GM12864 (cell line): ENCODE measurements at regions not wholly inside any gene's neighbourhood (a gene's known extent, or its start where the extent isn't known, plus 50 kb on each side); places are given as distances from the start of the nearest gene placed in this dataset.

Experiments
- DNase-seq: peaks from one replicate; pipeline ENCODE4 v3.0.0-alpha.2; 2011; ENCODE audit warnings: low read depth
- H3K4me3 ChIP-seq: 2 replicates; pipeline ENCODE4 v1.5.1; 2011; ENCODE audit warnings: mild to moderate bottlenecking, low read depth, low read length, control low read depth
- TF ChIP-seq, protein P1 (sequence below): IDR thresholded peaks from 2 replicates; pipeline ENCODE4 v1.5.1; 2011; ENCODE audit warnings: low read depth, mild to moderate bottlenecking, moderate library complexity, low read length, control low read depth, inconsistent platforms; ENCODE audit errors: missing control alignments

DNA sequence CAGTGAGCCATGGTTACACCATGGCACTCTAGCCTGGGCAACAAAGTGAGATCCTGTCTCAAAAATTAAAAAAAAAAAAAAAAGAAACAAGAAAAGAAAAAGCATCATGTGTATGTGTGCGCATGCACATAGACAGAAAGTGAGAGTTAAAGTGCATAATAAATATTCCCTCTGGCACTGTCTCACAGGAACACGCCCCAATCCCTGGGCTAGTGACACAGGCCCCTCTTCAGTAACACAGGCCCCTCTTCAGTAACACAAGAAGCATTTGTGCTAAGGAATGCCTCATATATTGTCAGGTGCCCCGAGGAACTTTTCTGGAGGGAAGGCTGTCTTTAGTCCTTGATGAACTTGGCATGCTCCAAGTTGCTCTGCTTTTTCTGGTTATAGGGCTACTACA, 57.5 kb downstream of the RPL27A start:
- no peak for DNase-seq
- TF ChIP-seq, protein P1, sequence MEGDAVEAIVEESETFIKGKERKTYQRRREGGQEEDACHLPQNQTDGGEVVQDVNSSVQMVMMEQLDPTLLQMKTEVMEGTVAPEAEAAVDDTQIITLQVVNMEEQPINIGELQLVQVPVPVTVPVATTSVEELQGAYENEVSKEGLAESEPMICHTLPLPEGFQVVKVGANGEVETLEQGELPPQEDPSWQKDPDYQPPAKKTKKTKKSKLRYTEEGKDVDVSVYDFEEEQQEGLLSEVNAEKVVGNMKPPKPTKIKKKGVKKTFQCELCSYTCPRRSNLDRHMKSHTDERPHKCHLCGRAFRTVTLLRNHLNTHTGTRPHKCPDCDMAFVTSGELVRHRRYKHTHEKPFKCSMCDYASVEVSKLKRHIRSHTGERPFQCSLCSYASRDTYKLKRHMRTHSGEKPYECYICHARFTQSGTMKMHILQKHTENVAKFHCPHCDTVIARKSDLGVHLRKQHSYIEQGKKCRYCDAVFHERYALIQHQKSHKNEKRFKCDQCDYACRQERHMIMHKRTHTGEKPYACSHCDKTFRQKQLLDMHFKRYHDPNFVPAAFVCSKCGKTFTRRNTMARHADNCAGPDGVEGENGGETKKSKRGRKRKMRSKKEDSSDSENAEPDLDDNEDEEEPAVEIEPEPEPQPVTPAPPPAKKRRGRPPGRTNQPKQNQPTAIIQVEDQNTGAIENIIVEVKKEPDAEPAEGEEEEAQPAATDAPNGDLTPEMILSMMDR: no peak
- H3K4me3 ChIP-seq: no peak overlapping the region

DNA sequence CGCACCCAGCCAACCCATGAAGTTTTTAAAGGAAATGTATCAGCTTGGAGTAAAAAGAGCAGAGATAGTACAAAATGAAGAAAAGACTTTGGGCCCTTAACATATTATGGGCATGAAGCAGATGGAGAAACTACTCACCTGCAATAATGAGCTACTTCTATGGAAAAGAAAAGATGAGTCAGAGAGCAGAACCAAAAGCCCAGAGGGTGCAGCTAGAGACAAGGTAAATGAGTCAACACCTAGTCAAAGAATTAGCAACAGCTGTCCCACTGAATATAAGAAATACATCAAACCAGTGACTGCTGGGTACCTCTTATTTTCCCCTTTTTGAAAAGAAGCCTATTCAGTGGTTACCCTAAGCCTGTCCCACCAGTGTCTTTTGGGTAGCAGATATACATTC, 61.8 kb downstream of the RPL27A start:
- H3K4me3 ChIP-seq: no peak overlapping the region
- TF ChIP-seq, protein P1: no peak
- DNase-seq: no peak

DNA sequence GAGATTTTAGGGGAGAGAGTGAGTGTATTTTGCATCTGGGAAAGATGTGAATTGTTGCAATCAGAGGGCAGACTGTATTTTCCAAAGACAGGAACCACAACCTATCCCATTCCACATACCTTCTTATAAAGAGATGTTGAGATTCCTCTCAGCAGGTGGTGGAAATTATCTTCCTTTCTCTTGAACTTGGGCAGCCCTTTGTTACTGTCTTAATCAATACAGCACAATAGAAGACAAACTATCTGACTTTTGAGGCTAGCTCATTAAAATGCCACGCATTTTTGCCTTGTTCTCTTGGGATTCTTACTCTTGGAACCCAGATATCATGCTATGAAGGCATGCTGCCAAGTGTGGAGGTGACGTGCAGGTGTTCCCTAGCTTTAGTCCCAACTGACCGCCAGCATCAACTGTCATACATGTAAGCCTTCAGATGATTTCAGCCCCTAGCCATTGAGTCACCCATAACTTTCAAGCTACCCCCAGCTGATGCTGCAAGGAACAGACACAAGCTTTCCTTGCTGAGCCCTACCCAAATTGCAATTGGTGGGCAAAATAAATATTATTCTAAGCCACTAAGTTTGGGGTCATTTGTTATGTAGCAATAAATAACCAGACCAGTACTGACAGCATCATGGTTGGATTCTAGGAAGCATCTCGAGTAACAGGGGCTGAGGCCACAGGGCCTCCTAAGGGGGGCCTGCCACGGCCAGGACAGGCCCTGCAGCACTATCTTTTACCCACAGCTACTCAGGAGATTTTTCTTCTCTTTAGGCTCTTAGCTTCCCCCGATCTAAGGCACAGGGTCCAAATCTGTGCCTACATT, 63.0 kb downstream of the RPL27A start:
- TF ChIP-seq, protein P1: no peak
- no peak overlapping the region for H3K4me3 ChIP-seq
- DNase-seq: no peak

DNA sequence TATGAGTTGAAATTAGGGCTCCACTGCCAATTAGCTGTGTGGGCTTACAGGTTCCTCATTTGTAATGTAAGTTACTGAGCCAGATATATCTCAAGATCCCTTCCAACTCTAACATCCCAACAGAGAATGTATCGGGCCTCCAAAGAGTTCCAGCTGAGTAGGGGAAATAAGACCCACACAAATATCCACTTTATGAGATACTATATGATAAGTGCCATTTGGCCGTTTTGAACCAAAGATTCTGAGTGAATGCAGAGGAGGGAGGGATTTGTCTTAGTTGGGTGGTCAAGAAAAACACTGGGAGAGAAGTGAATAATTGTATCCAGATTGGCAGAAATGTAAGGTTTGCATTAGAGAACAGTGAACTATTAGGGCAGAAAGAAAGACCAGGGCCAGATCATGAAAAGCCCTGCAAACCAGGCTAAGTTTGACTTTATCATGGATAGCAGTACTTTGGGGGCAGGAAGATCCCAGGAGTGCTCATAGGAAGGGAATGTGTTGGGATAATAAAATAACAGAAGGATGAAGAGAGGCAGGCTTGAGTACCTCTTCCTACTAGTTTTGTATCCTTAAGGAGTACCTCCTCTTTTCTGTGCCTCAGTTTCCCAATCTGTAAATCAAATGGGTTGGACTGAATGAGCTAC, 63.9 kb downstream of the RPL27A start:
- no peak overlapping the region for H3K4me3 ChIP-seq
- TF ChIP-seq, protein P1: no peak
- no peak for DNase-seq

DNA sequence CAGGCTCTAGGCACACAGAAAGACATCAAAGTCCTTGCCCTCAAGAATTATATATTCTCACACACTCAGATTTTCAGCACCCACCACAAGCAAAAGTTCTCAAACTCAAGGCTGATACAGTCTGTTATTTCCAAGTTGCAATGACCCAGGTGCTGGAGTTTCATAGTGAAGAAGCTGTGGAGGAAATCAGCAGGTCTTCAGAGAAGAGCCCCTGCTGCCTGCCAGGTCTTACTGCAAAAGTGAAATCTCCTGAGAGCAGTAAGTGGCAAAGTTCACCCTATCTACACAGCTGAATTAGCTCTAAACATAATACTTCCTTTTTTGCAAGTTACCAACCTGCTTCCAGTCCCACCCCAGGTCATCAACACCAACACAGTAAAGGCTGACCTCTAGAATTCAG, 64.6 kb downstream of the RPL27A start:
- TF ChIP-seq, protein P1: no peak
- H3K4me3 ChIP-seq: no peak overlapping the region
- DNase-seq: no peak

DNA sequence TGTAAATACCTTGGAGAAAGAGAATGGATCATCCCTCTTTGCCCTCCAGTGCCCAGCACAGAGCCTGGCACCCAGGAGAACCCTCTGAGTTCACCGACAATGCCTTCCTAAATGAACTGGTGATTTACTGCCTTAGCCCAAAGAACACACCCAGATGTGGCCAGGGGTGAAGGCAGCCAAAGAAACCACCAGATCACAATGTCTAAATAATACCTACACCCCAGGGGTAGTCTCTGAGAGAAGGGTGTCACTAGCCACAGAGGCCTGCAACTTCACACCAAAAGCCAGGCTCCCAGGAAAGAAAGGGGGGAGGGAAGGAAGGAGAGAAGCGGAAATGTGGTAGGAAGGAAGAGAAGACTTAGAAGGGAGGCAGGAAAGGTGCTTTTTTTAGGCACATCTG, 65.7 kb downstream of the RPL27A start:
- DNase-seq: no peak
- TF ChIP-seq, protein P1: no peak
- H3K4me3 ChIP-seq: no peak overlapping the region
